HG03135 (cell line): ENCODE measurements at regions not wholly inside any gene's neighbourhood (a gene's known extent, or its start where the extent isn't known, plus 50 kb on each side); places are given as distances from the start of the nearest gene placed in this dataset.

Source experiments
- ATAC-seq: cut with Tn5 transposase; IDR thresholded peaks from one replicate; pipeline ENCODE4 v1.9.1; 2021; ENCODE audit warnings: mild to moderate bottlenecking, moderate library complexity; ENCODE audit not compliant: unreplicated experiment

DNA sequence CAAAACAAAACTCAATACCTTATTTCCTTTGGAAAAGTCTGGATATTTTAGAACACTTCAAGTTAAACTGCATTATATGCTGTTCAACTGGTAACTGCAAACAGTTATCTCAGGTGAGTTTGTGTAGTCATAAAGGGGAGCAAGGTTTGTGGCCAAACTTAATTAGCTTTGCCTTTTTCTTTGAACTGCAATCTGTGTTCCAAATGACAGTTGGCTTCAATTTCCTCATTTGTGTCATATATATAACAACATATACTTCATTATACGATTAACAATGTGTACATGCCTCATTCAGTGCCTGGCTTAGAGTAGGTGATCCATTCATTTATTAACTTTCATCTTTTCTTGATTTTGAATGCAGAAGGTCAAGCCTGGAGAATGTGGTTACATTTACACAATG is 55.8 kb downstream of the KCNE4 start:
- no peak for ATAC-seq

DNA sequence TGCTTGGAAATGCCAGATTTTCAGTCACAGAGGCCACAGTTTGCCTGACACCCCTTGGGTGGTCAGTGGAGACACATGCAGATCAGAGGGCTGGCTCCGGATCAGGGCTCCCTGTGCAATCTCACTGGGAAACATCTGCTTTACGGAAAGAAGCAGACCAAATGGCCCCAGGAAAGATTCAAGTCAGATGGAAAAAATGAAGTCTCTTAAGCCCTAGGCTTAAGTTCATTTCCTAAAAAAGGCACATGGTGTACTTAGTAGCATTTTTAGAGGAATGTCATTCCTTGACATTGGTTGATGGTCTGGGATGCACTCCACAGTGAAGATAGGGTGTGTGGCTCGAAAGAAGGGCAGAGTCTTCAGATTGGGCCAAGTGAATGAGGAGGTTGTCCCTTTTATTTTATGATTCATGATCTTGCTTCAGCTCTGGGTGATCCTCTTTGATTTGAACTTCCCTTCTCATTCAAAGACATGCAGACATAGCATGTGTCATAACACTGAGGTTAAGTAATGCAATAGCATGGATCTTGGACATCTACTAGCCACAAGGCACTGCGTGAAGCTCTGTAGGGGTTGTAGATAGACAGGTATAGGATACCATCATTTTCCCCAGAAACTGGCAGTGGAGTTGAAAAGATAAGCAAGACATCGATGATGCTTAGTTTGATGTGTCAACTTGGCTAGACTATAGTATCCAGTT is 56.5 kb downstream of the KCNE4 start:
- no peak for ATAC-seq

DNA sequence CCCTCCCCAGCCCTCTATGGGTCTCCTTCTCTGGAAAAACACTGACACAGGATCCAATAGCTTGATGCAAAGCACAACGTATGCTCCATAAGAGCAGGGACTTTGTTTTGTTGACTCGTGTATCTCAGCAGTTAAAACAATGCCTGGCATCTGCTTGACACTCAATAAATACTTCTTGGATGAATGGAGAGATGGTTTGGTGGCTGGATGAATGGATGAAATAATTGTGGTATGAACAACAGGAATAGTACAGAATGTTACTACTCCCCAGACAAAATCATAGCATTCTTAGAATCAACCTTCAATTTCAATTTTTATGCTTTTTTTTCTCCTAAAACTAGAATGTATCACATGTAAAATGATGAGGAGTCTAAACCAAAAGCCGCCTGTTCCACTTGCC is 57.4 kb downstream of the KCNE4 start:
- ATAC-seq = no peak

DNA sequence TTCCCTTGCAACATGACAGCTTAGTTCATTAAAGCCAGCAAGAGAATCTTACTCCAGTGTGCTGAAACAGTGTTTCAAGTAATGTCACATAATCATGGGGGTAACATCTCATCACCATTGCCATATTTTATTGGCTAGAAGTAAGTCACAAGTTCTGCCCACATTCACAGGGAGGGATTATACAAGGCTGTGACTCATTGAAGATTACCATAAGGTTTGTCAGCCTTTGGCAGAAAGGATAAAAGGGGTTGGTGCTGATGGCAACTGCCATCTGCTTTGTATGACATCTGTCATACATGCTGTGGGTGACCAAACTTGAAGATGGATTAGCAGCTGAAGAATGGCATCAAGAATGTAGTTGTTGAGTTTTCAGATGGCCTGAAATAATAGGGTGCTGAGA is 61.2 kb downstream of the KCNE4 start:
- no peak for ATAC-seq

DNA sequence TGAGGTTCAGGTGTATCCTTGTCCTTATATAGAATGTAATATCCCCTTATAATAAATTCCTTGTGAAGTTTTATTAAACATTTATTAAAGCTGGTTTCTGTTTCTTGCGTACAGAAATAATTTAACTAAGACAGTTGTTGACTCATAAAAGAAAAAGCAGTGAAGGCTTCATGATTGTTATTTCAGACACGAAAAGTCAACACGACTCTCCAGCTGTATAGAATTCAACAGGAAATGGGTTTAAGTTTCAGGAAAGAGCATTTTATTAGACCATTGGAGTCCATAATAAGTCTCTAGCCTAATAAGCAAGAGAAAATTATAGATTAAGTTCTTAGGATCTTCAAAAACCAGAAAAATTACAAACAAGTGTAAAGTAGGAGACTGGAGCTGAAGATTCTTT is 62.2 kb downstream of the KCNE4 start:
- no peak for ATAC-seq

DNA sequence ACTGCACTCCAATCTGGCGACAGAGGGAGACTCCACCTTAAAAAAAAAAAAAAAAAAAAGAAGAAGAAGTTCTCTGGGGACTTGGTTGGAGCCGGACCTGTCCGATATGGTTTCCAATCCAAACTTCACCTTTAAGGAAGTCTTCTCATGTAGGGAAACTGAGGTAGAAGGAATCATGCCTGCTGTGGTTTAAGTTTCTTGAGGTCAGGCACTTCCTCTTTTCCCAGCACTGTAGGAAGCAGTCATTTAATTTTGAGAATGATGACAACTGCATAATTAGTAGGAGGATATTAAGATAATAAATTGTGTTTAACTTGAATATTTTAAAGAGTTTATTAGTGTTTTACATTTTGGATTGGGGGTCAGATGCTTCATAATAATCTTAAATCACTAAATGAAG is 62.9 kb downstream of the KCNE4 start:
- ATAC-seq = no peak

DNA sequence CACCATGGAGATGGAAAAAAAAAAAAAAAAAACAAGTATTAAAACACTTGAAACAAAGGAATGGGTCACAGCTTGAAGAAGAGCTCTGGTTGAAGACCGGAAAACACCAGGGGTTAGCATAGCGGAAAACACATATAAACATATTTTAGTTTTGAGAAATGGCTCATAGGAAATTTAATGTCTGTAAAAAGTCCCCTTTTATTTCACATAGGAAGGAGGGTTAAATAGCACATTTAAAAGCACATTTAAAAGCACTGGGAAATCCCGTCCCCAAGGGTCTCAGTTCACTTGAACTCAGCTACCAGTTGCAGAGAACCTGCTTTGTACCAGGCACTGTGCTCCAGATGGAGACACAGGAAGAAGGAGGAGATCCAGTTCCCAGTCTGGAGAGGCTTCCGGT is 65.5 kb downstream of the KCNE4 start:
- no peak for ATAC-seq

DNA sequence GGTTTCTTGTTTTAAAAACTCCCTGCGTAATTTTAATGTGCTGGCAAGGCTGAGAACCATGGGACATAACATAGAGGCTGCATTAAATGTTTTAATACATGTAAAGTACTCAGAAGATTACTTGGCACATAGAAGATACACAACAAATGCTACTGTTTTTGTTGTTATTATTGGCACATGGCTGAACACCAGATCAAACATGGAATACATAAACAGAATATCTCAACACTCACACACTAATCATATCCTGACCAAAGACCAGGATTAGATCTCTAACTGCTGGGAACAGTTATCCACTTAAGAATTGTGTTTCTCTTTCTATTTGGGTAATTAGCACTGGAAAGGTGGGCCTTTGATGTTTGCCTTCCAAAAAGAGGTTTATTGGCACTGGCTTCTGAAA is 69.3 kb downstream of the KCNE4 start:
- no peak for ATAC-seq

DNA sequence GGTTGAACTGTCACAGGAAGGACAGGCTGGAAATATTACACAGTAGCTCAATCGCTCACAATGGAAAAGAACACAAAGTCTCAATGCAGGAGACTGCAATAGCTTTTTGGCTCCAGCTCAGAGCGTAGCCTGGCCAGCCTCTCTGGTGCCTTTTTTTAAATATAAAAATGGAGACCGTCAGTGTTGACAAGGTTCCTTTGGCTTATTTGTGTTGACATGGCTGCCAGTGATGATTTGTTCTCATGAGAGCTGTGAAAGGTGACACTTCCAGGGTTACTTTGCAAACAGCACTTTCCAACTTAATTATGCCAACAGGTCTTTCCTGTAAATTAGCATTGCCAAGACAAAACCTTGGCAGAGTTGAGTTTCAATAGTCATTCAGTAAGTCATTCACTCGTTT is 70.8 kb downstream of the KCNE4 start:
- no peak for ATAC-seq

DNA sequence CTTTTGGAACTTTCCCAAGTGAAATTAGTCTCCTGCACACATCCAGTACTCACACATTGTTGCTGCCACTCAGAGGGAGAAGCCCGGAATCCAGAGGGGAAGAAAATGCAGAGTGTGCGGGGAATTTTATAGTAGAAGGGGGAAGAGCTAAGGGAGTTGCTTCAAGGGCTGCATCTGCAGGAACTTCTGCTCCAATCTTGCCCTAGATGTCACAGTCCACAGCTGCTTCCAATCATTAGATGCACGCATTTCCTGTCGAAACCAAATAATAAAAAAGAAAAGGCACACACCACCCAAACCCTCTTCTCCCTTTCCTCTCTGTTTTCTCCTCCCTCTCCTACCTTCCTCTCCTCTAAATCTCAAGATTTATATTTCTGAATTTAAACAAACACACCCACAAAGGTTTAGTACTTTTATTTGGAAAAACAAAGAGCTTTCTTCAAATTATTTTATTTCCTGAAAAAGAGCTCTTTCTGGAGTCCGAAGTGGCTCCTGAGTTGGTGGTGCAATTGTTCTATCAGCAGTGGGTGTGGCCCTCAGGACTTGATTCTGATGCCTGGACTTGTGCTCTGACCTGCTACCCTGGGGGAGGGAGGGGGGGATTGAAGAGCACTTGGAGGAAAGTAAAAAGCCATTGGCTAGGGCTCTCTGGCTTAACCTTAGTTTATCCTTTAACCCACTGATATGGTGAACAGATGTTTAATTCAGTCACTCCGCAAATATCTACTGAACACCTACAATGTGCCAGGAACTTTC is 72.0 kb downstream of the KCNE4 start:
- ATAC-seq = no peak

DNA sequence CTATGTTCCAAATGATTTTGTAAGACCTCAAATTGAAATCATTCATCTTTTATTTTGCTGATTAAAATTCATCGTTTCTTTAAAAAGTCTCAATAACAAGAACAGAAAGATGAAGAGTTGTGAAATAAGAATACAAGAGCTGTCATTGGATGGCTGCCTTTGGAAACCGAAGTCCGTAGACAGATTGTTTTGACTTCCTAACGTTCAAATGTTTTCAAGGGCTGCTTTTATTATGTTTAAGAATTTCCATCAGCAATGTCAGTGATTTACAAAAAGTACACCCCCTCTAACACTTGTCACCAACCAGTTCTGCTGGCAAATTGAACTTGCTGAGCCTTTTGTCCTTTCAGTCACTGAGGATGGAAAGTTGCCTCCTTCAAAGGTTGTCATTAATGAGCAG is 89.6 kb downstream of the KCNE4 start:
- ATAC-seq = no peak

DNA sequence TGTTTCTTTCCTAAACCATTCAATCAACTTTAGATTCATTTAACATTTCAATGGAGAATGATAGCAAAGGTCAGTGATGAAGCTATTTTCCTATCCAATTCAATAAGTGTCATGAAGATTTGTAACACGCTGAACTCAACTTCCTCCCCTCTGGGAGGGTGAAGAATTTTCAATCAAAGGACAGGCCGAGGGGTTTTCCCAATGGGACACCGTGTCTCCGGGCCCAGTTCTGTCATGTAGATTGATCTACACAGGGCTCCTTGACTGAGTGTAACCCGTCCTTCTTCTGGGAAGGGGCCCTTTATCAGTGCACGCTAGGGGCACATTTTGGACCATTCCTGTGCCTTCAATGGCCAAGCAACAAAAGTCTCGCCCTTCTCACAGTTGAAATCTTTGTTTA is 90.1 kb downstream of the KCNE4 start:
- ATAC-seq = no peak

DNA sequence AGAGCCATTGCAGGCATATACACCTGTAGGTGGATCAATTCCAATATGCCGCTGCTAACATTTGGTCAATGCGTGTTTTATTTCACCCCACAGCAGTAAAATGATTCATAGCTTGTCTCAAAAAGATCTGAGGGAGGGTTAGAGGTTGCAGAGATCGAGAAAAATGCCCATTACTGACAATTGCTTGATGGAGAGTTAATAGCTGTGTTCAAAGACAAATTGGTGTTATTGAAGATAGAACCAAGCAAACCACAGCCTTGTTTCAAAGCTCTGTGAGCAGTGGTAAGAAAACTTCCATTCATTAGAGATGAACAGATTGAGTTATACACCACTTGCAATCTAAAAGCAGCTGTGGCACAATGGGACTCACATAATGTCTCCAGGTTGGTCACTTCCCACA is 95.4 kb downstream of the KCNE4 start:
- ATAC-seq = no peak

DNA sequence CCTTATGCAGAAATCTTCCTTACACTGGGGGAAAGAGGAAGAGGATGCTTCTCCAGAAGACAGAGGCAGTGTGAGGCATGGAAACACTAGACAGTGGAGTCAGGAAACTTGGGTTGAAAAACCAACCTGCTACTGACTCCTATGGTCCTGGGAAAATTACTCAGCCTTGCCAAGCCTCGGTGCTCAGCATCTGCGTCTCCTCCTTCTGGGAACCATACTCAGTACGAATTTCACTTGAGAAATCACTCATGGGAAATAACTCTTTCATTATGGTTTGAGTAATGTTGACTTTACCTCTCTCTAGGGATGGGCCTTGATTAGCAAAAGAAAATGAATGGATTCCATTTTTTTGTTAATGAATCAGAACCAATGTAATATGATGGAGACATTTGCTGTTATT is 96.5 kb downstream of the KCNE4 start:
- ATAC-seq = no peak

DNA sequence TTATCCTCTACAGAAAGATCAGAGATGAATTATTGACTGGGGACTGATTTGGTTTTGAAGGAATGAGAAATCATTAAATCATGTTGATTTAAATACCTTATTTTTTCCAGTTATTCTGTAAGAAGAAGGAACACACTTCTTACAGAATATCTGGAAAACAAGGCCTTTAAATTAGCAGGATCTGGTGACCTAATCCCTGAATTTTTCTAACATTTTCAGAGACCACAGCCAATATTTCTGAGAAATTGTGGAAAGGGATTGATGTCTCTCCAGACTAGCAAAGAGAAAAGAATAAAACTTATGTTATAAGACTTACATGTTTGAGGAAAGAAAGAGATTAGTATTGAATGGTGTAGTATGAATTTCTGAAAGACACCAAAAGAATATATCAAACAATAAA is 104.0 kb downstream of the KCNE4 start:
- ATAC-seq = no peak

DNA sequence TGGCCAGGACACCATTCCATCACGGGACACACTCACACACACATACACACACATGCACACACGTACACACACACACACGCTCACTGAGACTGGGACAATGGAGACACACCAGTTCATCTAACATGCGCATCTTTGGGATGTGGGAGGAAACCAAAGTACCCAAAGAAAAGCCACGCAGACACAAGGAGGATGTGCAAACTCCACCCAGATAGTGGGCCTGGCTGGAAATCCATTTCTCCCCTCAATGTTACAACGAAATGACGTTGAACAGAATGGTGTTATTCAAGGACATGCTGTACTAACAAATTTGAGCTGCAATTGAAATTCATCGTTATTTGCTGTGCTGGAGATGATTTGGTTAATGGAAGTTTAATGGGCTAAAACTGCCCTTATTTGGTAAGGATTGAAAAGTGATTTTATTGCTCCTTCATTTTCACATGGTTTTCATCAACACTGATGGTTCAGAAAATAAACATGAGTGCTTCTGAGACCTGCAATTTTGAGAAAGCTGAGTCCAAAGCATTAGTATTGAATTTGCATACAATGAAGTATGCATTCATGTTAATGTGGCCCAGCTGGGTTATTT is 110.0 kb downstream of the KCNE4 start:
- ATAC-seq = no peak

DNA sequence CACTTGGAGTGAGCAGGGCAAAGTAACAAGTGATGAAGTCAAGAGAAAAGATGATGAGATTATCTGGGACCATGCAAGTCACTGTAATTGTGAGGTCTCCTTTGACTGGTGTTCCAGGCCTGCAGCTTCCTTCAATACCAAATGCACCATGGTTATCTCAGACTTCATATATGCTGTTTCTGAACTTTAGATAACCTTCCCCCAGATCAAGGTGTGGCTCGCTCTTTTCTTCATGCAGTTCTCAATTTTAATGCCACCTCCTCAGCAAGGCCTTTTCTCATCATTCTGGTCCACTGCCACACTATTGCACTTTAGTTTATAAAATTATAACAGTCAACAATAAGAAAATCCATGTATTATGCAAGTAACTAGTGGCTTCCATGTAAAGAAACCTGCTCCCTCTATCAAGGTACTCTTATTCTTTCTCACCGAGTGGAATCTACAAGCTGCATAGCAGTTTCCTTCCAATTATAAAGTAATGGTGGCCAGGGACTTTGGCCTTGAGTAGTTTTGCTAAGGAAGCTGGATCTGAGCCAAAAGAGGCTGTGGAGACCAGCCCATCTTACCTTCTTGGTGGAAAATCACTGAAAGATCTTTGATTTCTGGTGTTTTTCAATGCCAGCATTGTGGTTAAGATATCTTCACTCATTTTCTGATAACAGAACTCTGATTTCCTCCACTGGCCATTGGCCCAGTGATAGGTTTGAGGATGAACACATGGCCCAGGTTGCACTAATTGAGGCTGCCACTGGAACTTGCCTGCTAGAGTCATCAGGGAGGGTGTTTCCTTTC is 113.6 kb downstream of the KCNE4 start:
- ATAC-seq = no peak

DNA sequence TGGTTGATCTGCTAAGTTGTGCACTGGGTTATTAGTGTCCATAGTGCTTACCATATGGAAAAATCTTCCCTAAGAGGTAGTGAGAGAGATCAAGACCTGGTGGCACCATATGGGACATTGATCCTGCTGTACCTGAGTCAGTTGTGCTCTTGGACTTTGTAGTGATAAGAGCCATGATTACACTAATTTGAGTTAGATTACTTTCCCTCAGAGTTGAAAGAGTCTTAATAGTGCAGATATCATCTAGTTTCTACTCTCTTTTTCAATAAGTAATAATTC is 114.2 kb downstream of the KCNE4 start:
- ATAC-seq = no peak

DNA sequence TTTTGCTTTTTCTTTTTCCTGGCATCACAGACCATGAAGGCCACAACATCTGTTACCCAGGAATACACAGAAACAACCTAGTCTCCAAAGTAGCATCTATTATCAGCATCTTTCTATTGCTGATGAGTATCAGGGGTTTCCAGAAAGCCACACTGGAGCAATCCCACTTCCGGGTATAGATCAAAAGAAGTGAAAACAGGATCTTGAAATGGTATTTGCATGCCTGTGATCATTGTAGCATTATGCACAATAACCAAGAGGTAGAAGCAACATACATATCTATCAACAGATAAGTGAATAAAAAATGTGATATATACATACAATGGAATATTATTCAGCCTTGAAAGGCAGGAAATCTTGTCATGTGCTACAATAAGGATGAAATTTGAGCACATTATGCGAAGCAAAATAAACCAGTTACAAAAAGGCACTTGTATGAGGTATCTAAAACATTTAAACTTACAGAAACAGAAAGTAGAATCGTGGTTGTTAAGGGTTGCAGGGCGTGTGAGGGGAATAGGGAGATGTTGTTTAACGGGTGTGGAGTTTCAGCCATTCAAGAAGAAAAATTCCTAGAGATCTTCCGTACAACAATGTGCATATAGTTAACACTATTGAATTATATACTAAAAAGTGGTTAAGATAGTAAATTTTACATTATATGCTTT is 115.1 kb downstream of the KCNE4 start:
- no peak for ATAC-seq

DNA sequence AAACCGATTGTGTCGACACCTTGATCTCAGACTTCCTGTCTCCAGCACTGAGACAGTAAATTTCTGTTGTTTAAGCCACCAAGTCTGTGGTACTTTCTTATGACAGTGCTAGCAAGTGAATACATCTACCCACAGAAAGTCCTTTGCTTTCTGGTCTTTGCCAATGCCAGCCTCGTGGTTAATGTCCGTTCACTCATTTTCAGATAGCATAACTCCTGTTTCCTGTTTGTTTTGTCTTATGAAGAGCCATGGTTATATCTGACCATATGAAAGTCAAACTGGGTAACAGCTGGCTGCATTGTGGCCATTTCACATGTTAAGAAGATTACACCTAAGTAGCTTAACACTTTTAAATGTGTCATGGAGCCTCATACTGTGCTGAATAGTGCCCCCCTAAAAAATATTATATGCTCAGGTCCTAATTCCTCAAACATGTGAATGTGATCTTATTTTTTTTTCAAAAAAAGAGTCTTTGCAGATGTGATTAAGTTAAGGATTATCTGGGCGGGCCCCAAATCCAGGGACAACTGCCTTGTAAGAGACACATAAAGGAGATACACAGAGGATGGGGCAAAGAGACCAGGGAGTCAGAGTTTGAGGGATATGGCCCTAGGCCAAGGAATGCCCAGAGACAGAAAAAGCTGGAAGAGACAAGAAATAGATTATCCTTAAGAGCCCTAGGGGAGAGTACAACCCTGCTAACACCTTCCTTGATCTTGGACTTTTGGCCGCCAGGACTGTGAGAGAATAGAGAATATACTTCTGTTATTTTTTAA is 118.0 kb downstream of the KCNE4 start:
- ATAC-seq = peak; percentile 73

DNA sequence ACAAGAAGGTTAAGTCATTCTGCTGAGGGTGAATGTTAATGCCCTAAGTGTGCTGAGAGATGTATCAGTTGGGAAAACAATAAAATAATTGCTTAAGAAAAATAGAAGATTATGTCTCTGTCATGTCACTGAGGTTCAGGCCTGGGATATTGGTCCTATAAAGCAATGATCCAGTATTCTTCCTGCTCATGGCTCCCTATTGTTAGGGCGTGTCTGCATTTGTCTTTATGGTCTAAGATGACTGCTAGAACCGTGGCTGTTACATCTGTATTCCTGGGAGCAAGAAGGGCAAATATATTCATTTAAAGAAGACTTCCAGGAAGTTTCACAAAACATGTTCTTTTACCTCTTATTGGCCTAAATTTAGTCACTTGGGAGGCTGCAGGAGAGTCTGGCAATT is 125.0 kb downstream of the KCNE4 start:
- ATAC-seq = no peak
